HepG2 (cell line): ENCODE measurements at regions not wholly inside any gene's neighbourhood (a gene's known extent, or its start where the extent isn't known, plus 50 kb on each side); places are given as distances from the start of the nearest gene placed in this dataset.

Experiments used
- AKAP8 ChIP-seq: sonication (generic); formaldehyde crosslinking; IDR thresholded peaks from 2 replicates; pipeline ENCODE4 v1.5.1; 2020; ENCODE audit warnings: mild to moderate bottlenecking, missing genetic modification reagents
- CTCF ChIP-seq: sonication (generic); formaldehyde crosslinking; IDR thresholded peaks from 2 replicates; pipeline ENCODE4 v1.5.0; 2020; ENCODE audit warnings: mild to moderate bottlenecking, missing genetic modification reagents, moderate library complexity
- HNRNPH1 ChIP-seq: fragments of 200-400 bp; formaldehyde crosslinking; optimal IDR thresholded peaks from 2 replicates; pipeline ENCODE3; 2017; ENCODE audit warnings: mild to moderate bottlenecking, low read depth, low read length
- POLR2AphosphoS5 ChIP-seq: IDR thresholded peaks from 2 replicates; pipeline ENCODE4 v1.6.1; 2012; ENCODE audit warnings: low read depth, low read length
- SMC3 ChIP-seq: IDR thresholded peaks from 2 replicates; pipeline ENCODE4 v1.6.1; 2011; ENCODE audit warnings: low read length, improper control_type of control experiment
- TCF12 ChIP-seq, 2 experiments: fragments of 450-650 bp in 1 of 2; sonication (generic) in 1 of 2; formaldehyde crosslinking in 1 of 2; IDR thresholded peaks; 2 replicates each; pipeline versions ENCODE4 v1.6.1 to v1.8.0; 2017 to 2022; ENCODE audit warnings: antibody characterized with exemption in 1 of 2, mild to moderate bottlenecking in 1 of 2, missing genetic modification reagents in 1 of 2, moderate library complexity in 1 of 2
- ZNF841 ChIP-seq: sonication (generic); formaldehyde crosslinking; IDR thresholded peaks from 2 replicates; pipeline ENCODE4 v1.8.1; 2023; ENCODE audit warnings: missing genetic modification reagents, borderline replicate concordance
- TF ChIP-seq, protein P1 (sequence below): sonication (generic); formaldehyde crosslinking; IDR thresholded peaks from 2 replicates; pipeline ENCODE4 v1.9.0; 2022; ENCODE audit warnings: missing genetic modification reagents, mild to moderate bottlenecking, borderline replicate concordance
- TF ChIP-seq, protein P2 (sequence below): sonication (generic); formaldehyde crosslinking; IDR thresholded peaks from 2 replicates; pipeline ENCODE4 v1.5.1; 2020; ENCODE audit warnings: mild to moderate bottlenecking, missing genetic modification reagents, moderate library complexity
- TF ChIP-seq, protein P3 (sequence below): sonication (generic); formaldehyde crosslinking; IDR thresholded peaks from 2 replicates; pipeline ENCODE4 v1.4.0; 2020; ENCODE audit warnings: missing genetic modification reagents

DNA sequence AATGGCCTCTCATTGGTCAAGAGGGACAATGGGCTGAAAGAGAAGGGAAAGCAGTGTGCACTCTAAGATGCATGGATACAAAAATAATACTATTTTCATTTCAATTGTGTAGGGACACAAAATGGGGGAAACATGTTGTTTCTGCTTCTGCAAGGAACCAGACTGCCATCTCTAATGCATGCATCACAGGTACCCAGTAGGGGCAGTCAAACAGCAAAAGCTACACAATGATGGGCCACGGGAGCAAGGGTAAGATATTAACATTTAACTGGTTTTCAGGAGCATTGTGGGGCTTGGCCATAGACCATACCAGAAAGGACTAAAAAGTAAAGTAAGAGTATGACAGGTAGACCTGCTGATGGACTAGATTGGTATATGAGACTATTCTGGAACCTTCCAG, 535.8 kb downstream of the SPATA31D1 start:
- TF ChIP-seq CTCF (no peak), POLR2AphosphoS5 (no peak), ZNF841 (no peak), SMC3 (no peak), TCF12 (IDR thresholded peaks at IDR 0.05) (no peak), TCF12 (CRISPR knock-in tag; IDR thresholded peaks at IDR 0.05) (no peak), AKAP8 (no peak), HNRNPH1 (no peak)
- TF ChIP-seq, protein P1, sequence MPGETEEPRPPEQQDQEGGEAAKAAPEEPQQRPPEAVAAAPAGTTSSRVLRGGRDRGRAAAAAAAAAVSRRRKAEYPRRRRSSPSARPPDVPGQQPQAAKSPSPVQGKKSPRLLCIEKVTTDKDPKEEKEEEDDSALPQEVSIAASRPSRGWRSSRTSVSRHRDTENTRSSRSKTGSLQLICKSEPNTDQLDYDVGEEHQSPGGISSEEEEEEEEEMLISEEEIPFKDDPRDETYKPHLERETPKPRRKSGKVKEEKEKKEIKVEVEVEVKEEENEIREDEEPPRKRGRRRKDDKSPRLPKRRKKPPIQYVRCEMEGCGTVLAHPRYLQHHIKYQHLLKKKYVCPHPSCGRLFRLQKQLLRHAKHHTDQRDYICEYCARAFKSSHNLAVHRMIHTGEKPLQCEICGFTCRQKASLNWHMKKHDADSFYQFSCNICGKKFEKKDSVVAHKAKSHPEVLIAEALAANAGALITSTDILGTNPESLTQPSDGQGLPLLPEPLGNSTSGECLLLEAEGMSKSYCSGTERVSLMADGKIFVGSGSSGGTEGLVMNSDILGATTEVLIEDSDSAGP = no peak
- TF ChIP-seq, protein P2, sequence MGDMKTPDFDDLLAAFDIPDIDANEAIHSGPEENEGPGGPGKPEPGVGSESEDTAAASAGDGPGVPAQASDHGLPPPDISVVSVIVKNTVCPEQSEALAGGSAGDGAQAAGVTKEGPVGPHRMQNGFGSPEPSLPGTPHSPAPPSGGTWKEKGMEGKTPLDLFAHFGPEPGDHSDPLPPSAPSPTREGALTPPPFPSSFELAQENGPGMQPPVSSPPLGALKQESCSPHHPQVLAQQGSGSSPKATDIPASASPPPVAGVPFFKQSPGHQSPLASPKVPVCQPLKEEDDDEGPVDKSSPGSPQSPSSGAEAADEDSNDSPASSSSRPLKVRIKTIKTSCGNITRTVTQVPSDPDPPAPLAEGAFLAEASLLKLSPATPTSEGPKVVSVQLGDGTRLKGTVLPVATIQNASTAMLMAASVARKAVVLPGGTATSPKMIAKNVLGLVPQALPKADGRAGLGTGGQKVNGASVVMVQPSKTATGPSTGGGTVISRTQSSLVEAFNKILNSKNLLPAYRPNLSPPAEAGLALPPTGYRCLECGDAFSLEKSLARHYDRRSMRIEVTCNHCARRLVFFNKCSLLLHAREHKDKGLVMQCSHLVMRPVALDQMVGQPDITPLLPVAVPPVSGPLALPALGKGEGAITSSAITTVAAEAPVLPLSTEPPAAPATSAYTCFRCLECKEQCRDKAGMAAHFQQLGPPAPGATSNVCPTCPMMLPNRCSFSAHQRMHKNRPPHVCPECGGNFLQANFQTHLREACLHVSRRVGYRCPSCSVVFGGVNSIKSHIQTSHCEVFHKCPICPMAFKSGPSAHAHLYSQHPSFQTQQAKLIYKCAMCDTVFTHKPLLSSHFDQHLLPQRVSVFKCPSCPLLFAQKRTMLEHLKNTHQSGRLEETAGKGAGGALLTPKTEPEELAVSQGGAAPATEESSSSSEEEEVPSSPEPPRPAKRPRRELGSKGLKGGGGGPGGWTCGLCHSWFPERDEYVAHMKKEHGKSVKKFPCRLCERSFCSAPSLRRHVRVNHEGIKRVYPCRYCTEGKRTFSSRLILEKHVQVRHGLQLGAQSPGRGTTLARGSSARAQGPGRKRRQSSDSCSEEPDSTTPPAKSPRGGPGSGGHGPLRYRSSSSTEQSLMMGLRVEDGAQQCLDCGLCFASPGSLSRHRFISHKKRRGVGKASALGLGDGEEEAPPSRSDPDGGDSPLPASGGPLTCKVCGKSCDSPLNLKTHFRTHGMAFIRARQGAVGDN (CRISPR knock-in tag) = no peak
- TF ChIP-seq, protein P3, sequence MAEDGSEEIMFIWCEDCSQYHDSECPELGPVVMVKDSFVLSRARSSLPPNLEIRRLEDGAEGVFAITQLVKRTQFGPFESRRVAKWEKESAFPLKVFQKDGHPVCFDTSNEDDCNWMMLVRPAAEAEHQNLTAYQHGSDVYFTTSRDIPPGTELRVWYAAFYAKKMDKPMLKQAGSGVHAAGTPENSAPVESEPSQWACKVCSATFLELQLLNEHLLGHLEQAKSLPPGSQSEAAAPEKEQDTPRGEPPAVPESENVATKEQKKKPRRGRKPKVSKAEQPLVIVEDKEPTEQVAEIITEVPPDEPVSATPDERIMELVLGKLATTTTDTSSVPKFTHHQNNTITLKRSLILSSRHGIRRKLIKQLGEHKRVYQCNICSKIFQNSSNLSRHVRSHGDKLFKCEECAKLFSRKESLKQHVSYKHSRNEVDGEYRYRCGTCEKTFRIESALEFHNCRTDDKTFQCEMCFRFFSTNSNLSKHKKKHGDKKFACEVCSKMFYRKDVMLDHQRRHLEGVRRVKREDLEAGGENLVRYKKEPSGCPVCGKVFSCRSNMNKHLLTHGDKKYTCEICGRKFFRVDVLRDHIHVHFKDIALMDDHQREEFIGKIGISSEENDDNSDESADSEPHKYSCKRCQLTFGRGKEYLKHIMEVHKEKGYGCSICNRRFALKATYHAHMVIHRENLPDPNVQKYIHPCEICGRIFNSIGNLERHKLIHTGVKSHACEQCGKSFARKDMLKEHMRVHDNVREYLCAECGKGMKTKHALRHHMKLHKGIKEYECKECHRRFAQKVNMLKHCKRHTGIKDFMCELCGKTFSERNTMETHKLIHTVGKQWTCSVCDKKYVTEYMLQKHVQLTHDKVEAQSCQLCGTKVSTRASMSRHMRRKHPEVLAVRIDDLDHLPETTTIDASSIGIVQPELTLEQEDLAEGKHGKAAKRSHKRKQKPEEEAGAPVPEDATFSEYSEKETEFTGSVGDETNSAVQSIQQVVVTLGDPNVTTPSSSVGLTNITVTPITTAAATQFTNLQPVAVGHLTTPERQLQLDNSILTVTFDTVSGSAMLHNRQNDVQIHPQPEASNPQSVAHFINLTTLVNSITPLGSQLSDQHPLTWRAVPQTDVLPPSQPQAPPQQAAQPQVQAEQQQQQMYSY = no peak
